HEK293T (cell line): ENCODE measurements at regions not wholly inside any gene's neighbourhood (a gene's known extent, or its start where the extent isn't known, plus 50 kb on each side); places are given as distances from the start of the nearest gene placed in this dataset.
A peak's percentile ranks its signal among the peaks of the same experiment; 100 is the strongest.

Source experiments
- CTCF ChIA-PET: fragments of 350-600 bp; formaldehyde crosslinking; extraction: SDS; loops from one replicate; lab custom pipeline; 2021; ENCODE audit warnings: antibody characterized with exemption, inconsistent platforms; lab: Yijun Ruan, JAX
- POLR2A ChIA-PET: fragments of 350-600 bp; formaldehyde crosslinking; extraction: SDS; loops from one replicate; lab custom pipeline; 2020; ENCODE audit warnings: antibody characterized with exemption, inconsistent platforms; lab: Yijun Ruan, JAX
- DNase-seq: peaks from one replicate; pipeline ENCODE4 v3.0.0; 2012; ENCODE audit warnings: mixed read lengths; ENCODE audit errors: extremely low spot score
- ARNT ChIP-seq: fragments of 450-650 bp; IDR thresholded peaks from 2 replicates; pipeline ENCODE4 v1.6.1; 2017; ENCODE audit warnings: mild to moderate bottlenecking
- BHLHE40 ChIP-seq: fragments of 450-650 bp; IDR thresholded peaks from 2 replicates; pipeline ENCODE4 v1.6.1; 2016; ENCODE audit warnings: mild to moderate bottlenecking, moderate library complexity, borderline replicate concordance
- CTBP1 ChIP-seq: fragments of 450-650 bp; IDR thresholded peaks from 2 replicates; pipeline ENCODE4 v1.6.1; 2016; ENCODE audit warnings: borderline replicate concordance
- ELF4 ChIP-seq: fragments of 450-650 bp; IDR thresholded peaks from 2 replicates; pipeline ENCODE4 v1.6.1; 2017; ENCODE audit warnings: antibody characterized with exemption
- FOXA1 ChIP-seq: fragments of 450-650 bp; IDR thresholded peaks from 2 replicates; pipeline ENCODE4 v1.6.1; 2016; ENCODE audit warnings: mild to moderate bottlenecking
- FOXK2 ChIP-seq: fragments of 450-650 bp; IDR thresholded peaks from 2 replicates; pipeline ENCODE4 v1.6.1; 2016; ENCODE audit warnings: mild to moderate bottlenecking
- FOXM1 ChIP-seq: fragments of 450-650 bp; IDR thresholded peaks from 2 replicates; pipeline ENCODE4 v1.6.1; 2017; ENCODE audit warnings: mild to moderate bottlenecking, borderline replicate concordance
- HDGF ChIP-seq: fragments of 450-650 bp; IDR thresholded peaks from 2 replicates; pipeline ENCODE4 v1.6.1; 2017; ENCODE audit warnings: antibody characterized with exemption, borderline replicate concordance
- L3MBTL2 ChIP-seq: fragments of 450-650 bp; conservative IDR thresholded peaks from 2 replicates; pipeline ENCODE4 v1.6.1; 2016; ENCODE audit warnings: mild to moderate bottlenecking
- LEF1 ChIP-seq: fragments of 450-650 bp; IDR thresholded peaks from 2 replicates; pipeline ENCODE4 v1.6.1; 2017; ENCODE audit warnings: mild to moderate bottlenecking, borderline replicate concordance
- NFRKB ChIP-seq: fragments of 450-650 bp; IDR thresholded peaks from 2 replicates; pipeline ENCODE4 v1.6.1; 2016; ENCODE audit warnings: mild to moderate bottlenecking, moderate library complexity
- SP1 ChIP-seq: fragments of 450-650 bp; IDR thresholded peaks from 2 replicates; pipeline ENCODE4 v1.6.1; 2017
- SUZ12 ChIP-seq: fragments of 450-650 bp; IDR thresholded peaks from 2 replicates; pipeline ENCODE4 v1.6.1; 2016; ENCODE audit warnings: mild to moderate bottlenecking
- TARDBP ChIP-seq: fragments of 450-650 bp; IDR thresholded peaks from 2 replicates; pipeline ENCODE4 v1.6.1; 2016
- ZNF384 ChIP-seq: fragments of 450-650 bp; IDR thresholded peaks from 2 replicates; pipeline ENCODE4 v1.6.1; 2016
- TF ChIP-seq, protein P1 (sequence below): fragments of 450-650 bp; IDR thresholded peaks from 2 replicates; pipeline ENCODE4 v1.6.1; 2016

DNA sequence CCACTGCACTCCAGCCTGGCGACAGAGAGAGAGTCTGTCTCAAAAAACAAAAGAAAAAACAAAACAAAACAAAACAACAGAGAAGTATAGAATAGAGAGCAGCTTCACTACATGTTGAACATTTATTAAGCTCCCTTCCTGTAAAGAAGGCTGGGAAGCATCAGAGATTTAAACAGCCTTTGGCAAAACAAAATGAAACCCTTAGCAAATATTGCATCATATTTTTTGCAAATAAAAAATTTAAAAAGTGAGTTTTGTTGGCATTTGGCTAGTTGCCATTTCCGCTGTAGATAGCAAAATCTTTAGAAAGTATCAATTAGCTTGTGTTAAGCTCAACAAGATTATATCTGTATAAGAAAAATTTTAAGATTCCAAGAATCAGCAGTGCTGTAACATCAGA is 151.2 kb downstream of the SERPINI1 start:
- ChIA-PET CTCF (no interaction called here), POLR2A (no interaction called here)
- DNase-seq = no peak
- TF ChIP-seq ZNF384 = no peak
- no peak for TF ChIP-seq TARDBP
- TF ChIP-seq SUZ12 = no peak
- no peak for TF ChIP-seq ARNT
- TF ChIP-seq NFRKB = no peak
- no peak for TF ChIP-seq L3MBTL2
- no peak for TF ChIP-seq ELF4

DNA sequence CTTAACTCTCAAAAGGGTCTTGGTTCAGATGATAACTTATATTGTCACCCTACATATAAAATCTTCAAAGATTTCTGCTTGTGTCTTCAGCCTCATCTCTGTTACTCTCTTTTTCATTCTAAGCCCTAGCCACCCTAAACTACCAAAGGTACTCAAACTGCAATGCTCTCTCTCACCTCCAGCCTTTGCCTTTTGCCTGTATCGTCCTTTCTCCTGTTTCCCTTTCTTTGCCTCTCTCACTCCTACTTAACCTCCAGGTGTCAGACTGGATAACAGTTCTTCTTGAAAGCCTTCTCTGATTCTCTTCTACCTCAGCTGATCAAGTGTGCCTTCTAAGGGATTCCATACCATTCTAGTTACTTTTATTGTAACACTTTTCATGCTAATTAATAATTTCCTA is 149.8 kb downstream of the SERPINI1 start:
- POLR2A ChIA-PET = no interaction called here
- TF ChIP-seq ZNF384 (no peak), CTBP1 (no peak)
- DNase-seq = no peak
- CTCF ChIA-PET = no interaction called here

DNA sequence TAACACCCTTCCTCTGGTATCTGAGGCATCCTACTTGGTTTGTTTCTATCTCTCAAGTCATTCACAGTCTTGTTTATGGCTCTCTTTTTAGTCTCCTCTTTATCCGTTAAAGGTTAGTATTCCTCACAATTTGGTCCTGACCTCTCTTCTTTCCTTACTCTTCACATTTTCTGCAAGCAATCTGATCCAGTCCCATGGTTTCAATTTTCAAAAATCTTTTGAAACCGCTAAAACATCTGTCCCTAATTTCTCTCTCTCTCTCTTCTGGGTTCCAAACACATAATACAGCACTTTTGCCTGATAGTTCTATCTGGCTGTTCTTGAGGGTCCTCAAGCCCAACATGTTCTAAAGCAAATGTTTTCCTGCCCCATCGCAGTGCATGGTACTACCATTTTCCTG is 149.0 kb downstream of the SERPINI1 start:
- CTCF ChIA-PET = no interaction called here
- POLR2A ChIA-PET = no interaction called here
- no peak for DNase-seq
- TF ChIP-seq FOXA1 (no peak), FOXK2 (no peak), CTBP1 (no peak), SP1 (no peak), LEF1 (no peak), SUZ12 (no peak), ZNF384 (no peak), BHLHE40 (no peak), HDGF (no peak), FOXM1 (no peak), TARDBP (no peak), L3MBTL2 (no peak), ARNT (no peak), ELF4 (no peak)
- TF ChIP-seq, protein P1, sequence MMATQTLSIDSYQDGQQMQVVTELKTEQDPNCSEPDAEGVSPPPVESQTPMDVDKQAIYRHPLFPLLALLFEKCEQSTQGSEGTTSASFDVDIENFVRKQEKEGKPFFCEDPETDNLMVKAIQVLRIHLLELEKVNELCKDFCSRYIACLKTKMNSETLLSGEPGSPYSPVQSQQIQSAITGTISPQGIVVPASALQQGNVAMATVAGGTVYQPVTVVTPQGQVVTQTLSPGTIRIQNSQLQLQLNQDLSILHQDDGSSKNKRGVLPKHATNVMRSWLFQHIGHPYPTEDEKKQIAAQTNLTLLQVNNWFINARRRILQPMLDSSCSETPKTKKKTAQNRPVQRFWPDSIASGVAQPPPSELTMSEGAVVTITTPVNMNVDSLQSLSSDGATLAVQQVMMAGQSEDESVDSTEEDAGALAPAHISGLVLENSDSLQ = no peak

- CTCF ChIA-PET = no interaction called here
- TF ChIP-seq TARDBP = no peak
- TF ChIP-seq ARNT = no peak
- no peak for TF ChIP-seq NFRKB
- TF ChIP-seq L3MBTL2 = no peak
- no peak for TF ChIP-seq ZNF384
- TF ChIP-seq, protein P1 = no peak
- TF ChIP-seq FOXK2 = no peak
- TF ChIP-seq SUZ12 = no peak
- TF ChIP-seq SP1 = no peak
- no peak for TF ChIP-seq FOXM1
- TF ChIP-seq FOXA1 = no peak
- TF ChIP-seq ELF4 = no peak
- TF ChIP-seq LEF1 = no peak
- TF ChIP-seq HDGF = no peak
- no peak for DNase-seq
- POLR2A ChIA-PET = no interaction called here
Measured at GRCh38 chr3:167883452-167883851, 147.9 kb downstream of the SERPINI1 start.

DNA sequence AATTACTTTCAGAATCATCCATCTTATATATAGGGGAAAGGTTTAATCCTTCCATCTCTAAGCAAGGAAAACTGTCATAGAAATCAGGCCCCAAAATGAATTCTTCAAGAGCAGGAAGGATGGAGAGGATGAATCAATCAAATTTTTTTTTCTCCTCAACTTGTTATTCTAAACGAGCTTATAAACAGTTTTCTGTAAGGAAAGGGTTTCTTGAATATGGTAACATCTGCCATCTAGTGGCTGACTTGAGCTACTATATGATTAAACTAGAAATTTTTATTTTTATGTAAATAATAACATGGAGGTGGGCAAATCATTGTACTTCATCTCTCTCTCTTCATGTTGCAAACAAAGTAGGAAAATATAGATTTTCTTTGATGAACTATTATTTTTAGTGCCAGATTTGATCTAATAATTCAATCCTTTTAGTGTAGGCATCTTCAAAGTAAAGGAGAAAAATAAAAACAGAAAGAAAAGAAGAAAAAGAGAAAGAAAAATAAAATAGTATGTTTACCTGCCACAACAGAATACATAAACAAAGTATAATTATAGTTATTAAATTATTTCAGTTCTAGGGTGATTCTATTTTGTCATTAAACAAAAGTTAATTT is 146.6 kb downstream of the SERPINI1 start:
- TF ChIP-seq, protein P1 = no peak
- TF ChIP-seq NFRKB (no peak), FOXK2 (no peak), L3MBTL2 (no peak), CTBP1 (no peak), TARDBP (no peak), SUZ12 (no peak), ZNF384 (no peak), ARNT (no peak), ELF4 (no peak), LEF1 (no peak), HDGF (no peak), BHLHE40 (no peak), FOXA1 (no peak), SP1 (no peak), FOXM1 (no peak)

DNA sequence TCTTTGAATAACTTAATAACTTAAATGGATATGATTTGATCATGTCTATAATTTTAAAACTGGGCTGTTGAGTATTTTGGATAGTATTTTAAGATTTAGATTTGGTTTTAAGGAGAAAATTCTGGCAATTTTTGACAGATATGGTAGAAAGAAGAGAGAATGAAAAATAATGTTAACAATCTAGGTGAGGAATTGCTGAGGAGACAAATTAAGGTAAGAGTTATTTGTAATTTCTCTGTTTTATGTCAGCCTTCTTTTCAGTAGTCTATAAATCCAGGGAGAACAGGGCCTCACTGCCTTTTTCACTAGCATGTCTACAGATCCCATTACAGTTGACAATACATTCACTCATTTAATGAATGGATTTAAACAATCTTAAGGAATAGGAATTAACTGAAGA is 144.7 kb downstream of the SERPINI1 start:
- ChIA-PET CTCF (no interaction called here), POLR2A (no interaction called here)
- no peak for DNase-seq
- TF ChIP-seq HDGF (no peak), FOXK2 (no peak), NFRKB (no peak), LEF1 (no peak), ZNF384 (no peak), BHLHE40 (no peak)

More for the DNA sequence above, 146.6 kb downstream of the SERPINI1 start:
- peak; percentile 27 for DNase-seq
- ChIA-PET POLR2A (no interaction called here), CTCF (interaction anchor here (0.6 to 0.8 kb wide), 4 partner anchors 9 to 502 kb away, joined by 3 to 5 read pairs (median 4); partner anchors contain the start of gene ZBBX)
